CD4-positive, alpha-beta T cell (primary cell): ENCODE measurements at regions not wholly inside any gene's neighbourhood (a gene's known extent, or its start where the extent isn't known, plus 50 kb on each side); places are given as distances from the start of the nearest gene placed in this dataset.
"Not testable (repeated sequence)": the region's sequence is repeated elsewhere in the genome, so short reads cannot be mapped to it uniquely, and the experiment has no call there.

Experiments
- ATAC-seq: fragments of 200-7000 bp; cut with Tn5 transposase; one replicate; pipeline ENCODE4 v1.10.0; 2022; ENCODE audit warnings: mild to moderate bottlenecking; ENCODE audit not compliant: poor library complexity
- CTCF ChIA-PET: fragments of 350-600 bp; sonication (Branson Sonifier 250); formaldehyde crosslinking; loops from one replicate; lab custom pipeline; 2021; ENCODE audit warnings: antibody characterized with exemption, inconsistent platforms; lab: Charles Lee
- POLR2A ChIA-PET: fragments of 350-600 bp; sonication (Branson Sonifier 250); formaldehyde crosslinking; loops from one replicate; lab custom pipeline; 2021; ENCODE audit warnings: antibody characterized with exemption, inconsistent platforms; lab: Charles Lee
- DNase-seq, 14 experiments: peaks; one replicate each; pipeline ENCODE4 v3.0.0-alpha.2; 2013 to 2020; ENCODE audit warnings: mixed read lengths in 2 of 14
- H3K27ac ChIP-seq, 2 donors: one replicate each; pipeline versions ENCODE4 v1.5.1 to v1.7.0; 2013; ENCODE audit warnings: low read length in 2 of 2, low read depth in 1 of 2, mild to moderate bottlenecking in 1 of 2
- H3K27me3 ChIP-seq, 2 experiments: 1 replicate in 1 of 2; 2 replicates in 1 of 2; pipeline versions ENCODE4 v1.6.1 to v1.7.0; 2013; ENCODE audit warnings: low read length in 2 of 2, control low read depth in 1 of 2, mild to moderate bottlenecking in 1 of 2, moderate library complexity in 1 of 2; ENCODE audit not compliant: insufficient read depth in 2 of 2, control insufficient read depth in 1 of 2
- H3K36me3 ChIP-seq: one replicate; pipeline ENCODE4 v1.6.1; 2013; ENCODE audit warnings: low read length, control low read depth; ENCODE audit not compliant: insufficient read depth
- H3K4me1 ChIP-seq: one replicate; pipeline ENCODE4 v1.6.1; 2013; ENCODE audit warnings: low read length, control low read depth; ENCODE audit not compliant: insufficient read depth
- H3K4me3 ChIP-seq: one replicate; pipeline ENCODE4 v1.5.1; 2013; ENCODE audit warnings: mild to moderate bottlenecking, low read length, moderate library complexity
- H3K9me3 ChIP-seq, 2 experiments: 1 replicate in 1 of 2; 2 replicates in 1 of 2; pipeline versions ENCODE4 v1.6.1 to v1.7.0; 2013; ENCODE audit warnings: low read length in 2 of 2, mild to moderate bottlenecking in 2 of 2, control low read depth in 1 of 2, moderate library complexity in 1 of 2; ENCODE audit not compliant: control insufficient read depth in 1 of 2, insufficient read depth in 1 of 2
- H3K27ac Mint-ChIP-seq: one replicate; pipeline ENCODE4 v1.8.0; 2020; ENCODE audit warnings: mixed read lengths
- H3K27me3 Mint-ChIP-seq: one replicate; pipeline ENCODE4 v1.8.0; 2021; ENCODE audit warnings: mixed read lengths
- H3K36me3 Mint-ChIP-seq: one replicate; pipeline ENCODE4 v1.8.0; 2021; ENCODE audit warnings: low read depth, mixed read lengths
- H3K4me1 Mint-ChIP-seq: one replicate; pipeline ENCODE4 v1.8.0; 2021; ENCODE audit warnings: low read depth, mixed read lengths
- H3K4me3 Mint-ChIP-seq: one replicate; pipeline ENCODE4 v1.8.0; 2020; ENCODE audit warnings: mild to moderate bottlenecking, mixed read lengths
- H3K9me3 Mint-ChIP-seq: one replicate; pipeline ENCODE4 v1.8.0; 2020; ENCODE audit warnings: mixed read lengths
- CTCF ChIP-seq: fragments of 200-600 bp; IDR thresholded peaks from one replicate; pipeline ENCODE4 v1.8.0; 2022; ENCODE audit warnings: antibody characterized with exemption, mild to moderate bottlenecking
- intact Hi-C, 2 experiments: fragments of 100-400 bp; cut with DNase I in 1 of 2; cut with micrococcal nuclease in 1 of 2; formaldehyde crosslinking; loops; one replicate each; pipeline versions ENCODE4 v1.15.1 to v1.9.0; 2023 to 2025; cut with DNase I, micrococcal nuclease

GRCh38 chr20:1752045-1752444 is 94.5 kb upstream of the SIRPG start:
- H3K27ac ChIP-seq: no peak overlapping the region
- H3K27me3 ChIP-seq: no peaks in the 10 kb centered on the region
- CTCF ChIA-PET: interaction anchor here (1.2 kb wide), 1 partner anchor 245 kb away, joined by 3 read pairs; no protein-coding TSS in a partner anchor
- Mint-ChIP-seq H3K9me3 (peaks cover 5% of the 10 kb centered on the region), H3K36me3 (no peaks in the 10 kb centered on the region), H3K27me3 (no peaks in the 10 kb centered on the region), H3K4me1 (no peaks in the 10 kb centered on the region), H3K27ac (no peak overlapping the region), H3K4me3 (no peak overlapping the region)
- DNase-seq (no peak), ATAC-seq (no peak)
- H3K9me3 ChIP-seq: no peaks in the 10 kb centered on the region
- H3K4me1 ChIP-seq: no peaks in the 10 kb centered on the region
- no peak for TF ChIP-seq CTCF
- H3K36me3 ChIP-seq: no peaks in the 10 kb centered on the region
- POLR2A ChIA-PET: no interaction called here
- H3K4me3 ChIP-seq: no peak overlapping the region
- intact Hi-C loops: no loop called here

GRCh38 chr20:1748777-1749176 is 91.2 kb upstream of the SIRPG start:
- Histone ChIP-seq H3K9me3 (no peaks in the 10 kb centered on the region), H3K36me3 (no peaks in the 10 kb centered on the region), H3K27me3 (no peaks in the 10 kb centered on the region), H3K4me1 (no peaks in the 10 kb centered on the region), H3K27ac (no peak overlapping the region), H3K4me3 (no peak overlapping the region)
- intact Hi-C loops: no loop called here
- peaks cover 5% of the 10 kb centered on the region for H3K9me3 Mint-ChIP-seq
- ChIA-PET POLR2A (no interaction called here), CTCF (no interaction called here)
- no peak overlapping the region for H3K4me3 Mint-ChIP-seq
- H3K4me1 Mint-ChIP-seq: no peaks in the 10 kb centered on the region
- H3K36me3 Mint-ChIP-seq: no peaks in the 10 kb centered on the region
- TF ChIP-seq CTCF: no peak
- no peaks in the 10 kb centered on the region for H3K27me3 Mint-ChIP-seq
- no peak for ATAC-seq
- H3K27ac Mint-ChIP-seq: no peak overlapping the region
- no peak for DNase-seq

- no peak for DNase-seq
- intact Hi-C loops: no loop called here
- no peak for TF ChIP-seq CTCF
- CTCF ChIA-PET: no interaction called here
- H3K27me3 Mint-ChIP-seq: no peaks in the 10 kb centered on the region
- H3K27ac Mint-ChIP-seq: no peak overlapping the region
- H3K9me3 Mint-ChIP-seq: peaks cover 5% of the 10 kb centered on the region
- H3K4me1 Mint-ChIP-seq: no peaks in the 10 kb centered on the region
- POLR2A ChIA-PET: no interaction called here
- no peaks in the 10 kb centered on the region for H3K27me3 ChIP-seq
- H3K4me1 ChIP-seq: no peaks in the 10 kb centered on the region
- H3K9me3 ChIP-seq: no peaks in the 10 kb centered on the region
- H3K4me3 Mint-ChIP-seq: no peak overlapping the region
- no peak overlapping the region for H3K4me3 ChIP-seq
- no peak overlapping the region for H3K27ac ChIP-seq
- ATAC-seq: no peak
- no peaks in the 10 kb centered on the region for H3K36me3 Mint-ChIP-seq
- no peaks in the 10 kb centered on the region for H3K36me3 ChIP-seq
Measured at GRCh38 chr20:1747953-1748577, 90.5 kb upstream of the SIRPG start.

- H3K4me1 ChIP-seq, ATAC-seq, H3K27me3 ChIP-seq, H3K27ac Mint-ChIP-seq, H3K9me3 ChIP-seq, DNase-seq, H3K36me3 Mint-ChIP-seq, H3K36me3 ChIP-seq, H3K4me3 ChIP-seq, H3K4me1 Mint-ChIP-seq, H3K27ac ChIP-seq, H3K4me3 Mint-ChIP-seq, CTCF ChIA-PET, POLR2A ChIA-PET, intact Hi-C loops, H3K9me3 Mint-ChIP-seq: not testable (repeated sequence)
- H3K27me3 Mint-ChIP-seq: peaks cover 15% of the 10 kb centered on the region
Measured at GRCh38 chr20:1742049-1742434, 84.5 kb upstream of the SIRPG start.
